ENCODE measurements at regions not wholly inside any gene's neighbourhood (a gene's known extent, or its start where the extent isn't known, plus 50 kb on each side); places are given as distances from the start of the nearest gene placed in this dataset.

DNA sequence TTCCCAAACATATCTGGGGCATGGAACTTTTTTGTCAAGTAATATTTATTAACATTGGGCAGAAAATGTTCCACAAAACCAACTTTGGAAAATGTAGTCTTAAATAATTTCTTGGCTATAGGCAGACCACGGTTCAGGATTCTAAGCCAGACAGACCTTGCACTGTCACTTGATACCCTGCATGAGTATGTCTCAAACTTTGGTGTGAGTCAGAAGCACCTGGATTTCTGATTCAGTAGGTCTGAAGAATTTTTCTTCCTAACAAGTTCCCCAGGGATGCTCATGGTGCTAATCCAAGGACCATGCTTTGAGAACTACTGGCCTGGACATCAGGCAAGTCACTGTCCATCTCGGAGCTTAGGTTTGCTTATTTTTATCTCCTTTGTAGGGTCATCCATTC is 562.0 kb downstream of the PLPP3 start:
- Histone ChIP-seq H2AFZ (ENCODE audit: control insufficient read depth, low read depth, low read length) (no peak overlapping the region), H3K36me3 (ENCODE audit: control insufficient read depth in 2 of 2, insufficient read depth in 2 of 2, low read length in 1 of 2) (no peaks in the 10 kb centered on the region), H3K27ac (ENCODE audit: control insufficient read depth, insufficient read depth) (no peak overlapping the region), H3K9ac (ENCODE audit: control insufficient read depth, insufficient read depth, low read length) (no peak overlapping the region), H3K79me2 (ENCODE audit: control insufficient read depth, insufficient read depth, low read length) (no peaks in the 10 kb centered on the region), H3K9me3 (replicated peaks; ENCODE audit: control insufficient read depth, insufficient read depth, low read length) (no peaks in the 10 kb centered on the region; the same call in 2 of the 3 replicates), H3K27me3 (replicated peaks in 1 of 2; ENCODE audit: control insufficient read depth in 2 of 2, insufficient read depth in 2 of 2, low read length in 1 of 2) (no peaks in the 10 kb centered on the region), H4K20me1 (ENCODE audit: control insufficient read depth, insufficient read depth) (no peaks in the 10 kb centered on the region), H3K4me3 (no peak overlapping the region), H3K4me1 (ENCODE audit: control insufficient read depth, insufficient read depth, low read length) (no peaks in the 10 kb centered on the region), H3K4me2 (ENCODE audit: control insufficient read depth, insufficient read depth) (no peak overlapping the region)
- intact Hi-C loops (cut with micrococcal nuclease; ENCODE audit: unreplicated experiment) (no loop called here), in situ Hi-C loops (cut with MboI) (no loop called here)
- no TSS peak for BruUV-seq (replicated peaks)
- no peak for ATAC-seq
- TF ChIP-seq, protein P1, sequence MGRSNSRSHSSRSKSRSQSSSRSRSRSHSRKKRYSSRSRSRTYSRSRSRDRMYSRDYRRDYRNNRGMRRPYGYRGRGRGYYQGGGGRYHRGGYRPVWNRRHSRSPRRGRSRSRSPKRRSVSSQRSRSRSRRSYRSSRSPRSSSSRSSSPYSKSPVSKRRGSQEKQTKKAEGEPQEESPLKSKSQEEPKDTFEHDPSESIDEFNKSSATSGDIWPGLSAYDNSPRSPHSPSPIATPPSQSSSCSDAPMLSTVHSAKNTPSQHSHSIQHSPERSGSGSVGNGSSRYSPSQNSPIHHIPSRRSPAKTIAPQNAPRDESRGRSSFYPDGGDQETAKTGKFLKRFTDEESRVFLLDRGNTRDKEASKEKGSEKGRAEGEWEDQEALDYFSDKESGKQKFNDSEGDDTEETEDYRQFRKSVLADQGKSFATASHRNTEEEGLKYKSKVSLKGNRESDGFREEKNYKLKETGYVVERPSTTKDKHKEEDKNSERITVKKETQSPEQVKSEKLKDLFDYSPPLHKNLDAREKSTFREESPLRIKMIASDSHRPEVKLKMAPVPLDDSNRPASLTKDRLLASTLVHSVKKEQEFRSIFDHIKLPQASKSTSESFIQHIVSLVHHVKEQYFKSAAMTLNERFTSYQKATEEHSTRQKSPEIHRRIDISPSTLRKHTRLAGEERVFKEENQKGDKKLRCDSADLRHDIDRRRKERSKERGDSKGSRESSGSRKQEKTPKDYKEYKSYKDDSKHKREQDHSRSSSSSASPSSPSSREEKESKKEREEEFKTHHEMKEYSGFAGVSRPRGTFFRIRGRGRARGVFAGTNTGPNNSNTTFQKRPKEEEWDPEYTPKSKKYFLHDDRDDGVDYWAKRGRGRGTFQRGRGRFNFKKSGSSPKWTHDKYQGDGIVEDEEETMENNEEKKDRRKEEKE (IDR thresholded peaks at IDR 0.05), result no peak
- TF ChIP-seq KDM1A (IDR thresholded peaks at IDR 0.05; ENCODE audit: borderline replicate concordance) (no peak), ZNF217 (IDR thresholded peaks at IDR 0.05) (no peak), CEBPB (IDR thresholded peaks at IDR 0.05; ENCODE audit: borderline replicate concordance in 1 of 2, low read depth in 2 of 2, low read length in 2 of 2) (no peak), BRCA1 (IDR thresholded peaks at IDR 0.05; ENCODE audit: low read depth, low read length) (no peak), IRF4 (IDR thresholded peaks at IDR 0.05; ENCODE audit: low read depth, low read length) (no peak), ASH2L (IDR thresholded peaks at IDR 0.05; ENCODE audit: borderline replicate concordance, low read depth) (no peak), FOXM1 (IDR thresholded peaks at IDR 0.05; ENCODE audit: low read depth, low read length) (no peak), IKZF1 (conservative IDR thresholded peaks at IDR 0.05) (no peak), TCF12 (IDR thresholded peaks at IDR 0.05; ENCODE audit: low read depth, low read length) (no peak), ZNF24 (IDR thresholded peaks at IDR 0.05) (no peak), FOS (IDR thresholded peaks at IDR 0.05; ENCODE audit: borderline replicate concordance, extremely low read depth, insufficient read length) (no peak), SKIL (IDR thresholded peaks at IDR 0.05; ENCODE audit: low read depth, poor library complexity, severe bottlenecking) (no peak), NR2C2 (IDR thresholded peaks at IDR 0.05; ENCODE audit: borderline replicate concordance, control insufficient read depth, insufficient read length, low read depth) (no peak), POLR2AphosphoS2 (IDR thresholded peaks at IDR 0.05; ENCODE audit: low read depth, low read length) (no peak), FOXK2 (IDR thresholded peaks at IDR 0.05) (no peak), LARP7 (IDR thresholded peaks at IDR 0.05) (no peak), SMAD5 (IDR thresholded peaks at IDR 0.05; ENCODE audit: low read depth) (no peak), SMC3 (IDR thresholded peaks at IDR 0.05; ENCODE audit: borderline replicate concordance, low read length) (no peak), SP1 (IDR thresholded peaks at IDR 0.05; ENCODE audit: low read depth, low read length) (no peak)
- no peak for DNase-seq (ENCODE audit: low read depth, low spot score)
- FAIRE-seq, result no peak
- SMC1A ChIA-PET (ENCODE audit: uncharacterized antibody, unreplicated experiment), result interaction anchor here (0.7 to 1.8 kb wide), 7 partner anchors 8 to 567 kb away, joined by 3 to 6 read pairs (median 4); partner anchors contain the start of gene PLPP3
- RAD21 ChIA-PET (ENCODE audit: unreplicated experiment), result no interaction called here
- WGBS (ENCODE audit: insufficient coverage, insufficient replicate concordance, low lambda C conversion rate, missing lambda C conversion rate), result 0% methylated on average over 2 of the region's 2 CpGs
- CTCF ChIA-PET, result interaction anchor here (1.3 kb wide), 1 partner anchor 38 kb away, joined by 6 read pairs; no protein-coding TSS in a partner anchor
- POLR2A ChIA-PET, result no interaction called here
